ENCODE measurements at regions not wholly inside any gene's neighbourhood (a gene's known extent, or its start where the extent isn't known, plus 50 kb on each side); places are given as distances from the start of the nearest gene placed in this dataset.
"Not testable (repeated sequence)": the region's sequence is repeated elsewhere in the genome, so short reads cannot be mapped to it uniquely, and the experiment has no call there.

DNA sequence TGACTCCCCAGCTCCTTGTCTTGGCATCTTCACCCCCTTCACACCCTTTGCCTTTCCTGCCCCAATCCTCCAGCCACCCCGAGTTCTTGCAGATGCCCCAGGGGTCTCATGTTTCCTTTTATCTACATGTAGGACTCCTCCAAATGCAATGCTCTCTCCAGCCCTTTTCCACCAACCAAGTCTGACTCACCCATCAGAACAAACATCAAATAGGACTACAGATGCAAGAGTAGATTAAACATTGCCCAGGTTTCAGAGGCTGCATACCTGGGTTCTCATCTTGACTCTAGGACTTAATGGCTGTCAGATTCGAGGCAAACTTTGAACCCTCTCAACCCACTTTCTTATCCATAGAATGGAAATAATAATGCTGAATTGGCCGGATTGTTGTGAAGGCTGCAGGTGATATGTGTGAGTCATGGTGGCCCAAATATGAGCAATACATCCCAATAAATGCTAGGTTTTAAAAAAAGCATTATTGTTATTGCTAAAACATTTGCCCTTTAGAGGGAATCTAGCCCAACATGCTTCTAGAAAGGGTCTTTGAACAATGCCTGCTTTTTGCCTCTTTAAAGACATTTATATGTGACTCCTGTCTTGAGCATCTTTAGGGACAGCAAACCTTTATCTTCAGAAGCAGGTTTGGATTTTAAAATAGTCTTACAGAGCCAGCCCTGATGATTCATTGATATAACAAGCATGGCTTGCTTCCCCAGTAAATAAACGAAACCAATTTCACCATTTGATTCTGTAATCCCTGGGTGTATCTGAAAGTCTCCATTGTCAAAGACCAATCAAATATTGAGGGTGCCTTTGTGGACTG lies 310.1 kb downstream of the FOXL1 start:
- TF ChIP-seq, protein P1, sequence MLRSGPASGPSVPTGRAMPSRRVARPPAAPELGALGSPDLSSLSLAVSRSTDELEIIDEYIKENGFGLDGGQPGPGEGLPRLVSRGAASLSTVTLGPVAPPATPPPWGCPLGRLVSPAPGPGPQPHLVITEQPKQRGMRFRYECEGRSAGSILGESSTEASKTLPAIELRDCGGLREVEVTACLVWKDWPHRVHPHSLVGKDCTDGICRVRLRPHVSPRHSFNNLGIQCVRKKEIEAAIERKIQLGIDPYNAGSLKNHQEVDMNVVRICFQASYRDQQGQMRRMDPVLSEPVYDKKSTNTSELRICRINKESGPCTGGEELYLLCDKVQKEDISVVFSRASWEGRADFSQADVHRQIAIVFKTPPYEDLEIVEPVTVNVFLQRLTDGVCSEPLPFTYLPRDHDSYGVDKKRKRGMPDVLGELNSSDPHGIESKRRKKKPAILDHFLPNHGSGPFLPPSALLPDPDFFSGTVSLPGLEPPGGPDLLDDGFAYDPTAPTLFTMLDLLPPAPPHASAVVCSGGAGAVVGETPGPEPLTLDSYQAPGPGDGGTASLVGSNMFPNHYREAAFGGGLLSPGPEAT (IDR thresholded peaks at IDR 0.05; ENCODE audit: low read depth) = no peak
- TF ChIP-seq RFX5 (IDR thresholded peaks at IDR 0.05; ENCODE audit: low read depth, low read length) (no peak), MXI1 (IDR thresholded peaks at IDR 0.05; ENCODE audit: low read depth, low read length) (no peak), RELA (IDR thresholded peaks at IDR 0.05; ENCODE audit: borderline replicate concordance, partially characterized antibody) (no peak)
- WGBS (ENCODE audit: insufficient coverage, insufficient replicate concordance, low lambda C conversion rate, missing lambda C conversion rate) = 10% methylated on average over 4 of the region's 4 CpGs
- ChIA-PET POLR2A (no interaction called here), RAD21 (ENCODE audit: unreplicated experiment) (no interaction called here), SMC1A (ENCODE audit: uncharacterized antibody, unreplicated experiment) (no interaction called here), CTCF (no interaction called here)
- in situ Hi-C loops (cut with MboI) = no loop called here
- Histone ChIP-seq H3K4me2 (ENCODE audit: control insufficient read depth, insufficient read depth) (no peak overlapping the region), H3K9me3 (replicated peaks; ENCODE audit: control insufficient read depth, insufficient read depth, low read length) (no peaks in the 10 kb centered on the region), H3K4me1 (ENCODE audit: control insufficient read depth, insufficient read depth, low read length) (no peaks in the 10 kb centered on the region), H3K4me3 (no peak overlapping the region), H2AFZ (ENCODE audit: control insufficient read depth, low read depth, low read length) (no peak overlapping the region), H3K27me3 (replicated peaks in 1 of 2; ENCODE audit: control insufficient read depth in 2 of 2, insufficient read depth in 2 of 2, low read length in 1 of 2) (no peaks in the 10 kb centered on the region; a peak in 1 of 4 replicates), H3K9ac (ENCODE audit: control insufficient read depth, insufficient read depth, low read length) (no peak overlapping the region), H4K20me1 (ENCODE audit: control insufficient read depth, insufficient read depth) (no peaks in the 10 kb centered on the region), H3K79me2 (ENCODE audit: control insufficient read depth, insufficient read depth, low read length) (no peaks in the 10 kb centered on the region), H3K36me3 (ENCODE audit: control insufficient read depth in 2 of 2, insufficient read depth in 2 of 2, low read length in 1 of 2) (no peaks in the 10 kb centered on the region), H3K27ac (ENCODE audit: control insufficient read depth, insufficient read depth) (no peak overlapping the region)
- no peak for FAIRE-seq
- ATAC-seq = no peak
- no peak for DNase-seq (ENCODE audit: low read depth, low spot score)
- no TSS peak for BruUV-seq (replicated peaks)
- intact Hi-C loops (cut with micrococcal nuclease; ENCODE audit: unreplicated experiment) = no loop called here

DNA sequence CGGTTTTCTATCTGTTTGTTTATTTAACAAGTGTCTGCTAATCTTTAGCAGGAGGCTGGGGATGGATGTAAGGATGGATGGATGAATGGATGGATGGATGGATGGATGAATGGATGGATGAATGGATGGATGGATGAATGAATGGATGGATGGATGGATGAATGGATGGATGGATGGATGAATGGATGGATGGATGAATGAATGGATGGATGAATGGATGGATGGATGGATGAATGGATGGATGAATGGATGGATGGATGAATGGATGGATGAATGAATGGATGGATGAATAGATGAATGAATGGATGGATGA lies 310.7 kb downstream of the FOXL1 start:
- H3K9me3 ChIP-seq (replicated peaks; ENCODE audit: control insufficient read depth, insufficient read depth, low read length); CTCF ChIA-PET; H3K27me3 ChIP-seq (replicated peaks in 1 of 2; ENCODE audit: control insufficient read depth in 2 of 2, insufficient read depth in 2 of 2, low read length in 1 of 2); H2AFZ ChIP-seq (ENCODE audit: control insufficient read depth, low read depth, low read length); ATAC-seq; BruUV-seq (replicated peaks); H3K27ac ChIP-seq (ENCODE audit: control insufficient read depth, insufficient read depth); DNase-seq (ENCODE audit: low read depth, low spot score); in situ Hi-C loops (cut with MboI); FAIRE-seq; H3K36me3 ChIP-seq (ENCODE audit: control insufficient read depth in 2 of 2, insufficient read depth in 2 of 2, low read length in 1 of 2); H3K79me2 ChIP-seq (ENCODE audit: control insufficient read depth, insufficient read depth, low read length); POLR2A ChIA-PET; H3K4me3 ChIP-seq; H4K20me1 ChIP-seq (ENCODE audit: control insufficient read depth, insufficient read depth); H3K9ac ChIP-seq (ENCODE audit: control insufficient read depth, insufficient read depth, low read length); H3K4me1 ChIP-seq (ENCODE audit: control insufficient read depth, insufficient read depth, low read length); SMC1A ChIA-PET (ENCODE audit: uncharacterized antibody, unreplicated experiment); intact Hi-C loops (cut with micrococcal nuclease; ENCODE audit: unreplicated experiment); H3K4me2 ChIP-seq (ENCODE audit: control insufficient read depth, insufficient read depth); RAD21 ChIA-PET (ENCODE audit: unreplicated experiment): not testable (repeated sequence)
- 0% methylated on average over 1 of the region's 1 CpG for WGBS (ENCODE audit: insufficient coverage, insufficient replicate concordance, low lambda C conversion rate, missing lambda C conversion rate)
